H1 (cell line): ENCODE measurements at regions not wholly inside any gene's neighbourhood (a gene's known extent, or its start where the extent isn't known, plus 50 kb on each side); places are given as distances from the start of the nearest gene placed in this dataset.

Source experiments
- CTCF ChIA-PET: fragments of 300-600 bp; sonication (Branson Sonifier 250); formaldehyde crosslinking; loops from one replicate; lab custom pipeline; 2021; ENCODE audit not compliant: partially characterized antibody; lab: Charles Lee
- POLR2A ChIA-PET: fragments of 300-600 bp; sonication (Branson Sonifier 250); formaldehyde crosslinking; loops from one replicate; lab custom pipeline; 2021; ENCODE audit warnings: inconsistent platforms; ENCODE audit not compliant: partially characterized antibody; lab: Charles Lee
- DNase-seq, 2 experiments: peaks; one replicate each; pipeline versions ENCODE4 v3.0.0 to v3.0.0-alpha.2; 2010 to 2022; ENCODE audit warnings: low spot score in 2 of 2, low read depth in 1 of 2, mixed read lengths in 1 of 2
- FAIRE-seq: peaks from 2 replicates; lab custom pipeline; 2011; peaks lifted over from hg19 to GRCh38; lab: Jason Lieb, UNC
- H2AFZ ChIP-seq: 2 replicates; pipeline ENCODE4 v1.8.1; 2012; ENCODE audit warnings: low read length, inconsistent platforms
- H2AK5ac ChIP-seq: 2 replicates; pipeline ENCODE4 v1.6.1; 2013; ENCODE audit warnings: low read depth, low read length
- H2BK120ac ChIP-seq: replicated peaks from 2 replicates; pipeline ENCODE3; 2013; ENCODE audit warnings: low read depth, low read length, inconsistent platforms
- H2BK12ac ChIP-seq: 2 replicates; pipeline ENCODE4 v1.6.1; 2013; ENCODE audit warnings: low read depth, low read length
- H2BK15ac ChIP-seq: 2 replicates; pipeline ENCODE4 v1.6.1; 2013; ENCODE audit warnings: low read length
- H2BK20ac ChIP-seq: 2 replicates; pipeline ENCODE4 v1.6.1; 2013; ENCODE audit warnings: low read length
- H2BK5ac ChIP-seq: 2 replicates; pipeline ENCODE4 v1.6.1; 2013; ENCODE audit warnings: low read depth, low read length
- H3K14ac ChIP-seq: 2 replicates; pipeline ENCODE4 v1.6.1; 2013; ENCODE audit warnings: inconsistent platforms; ENCODE audit not compliant: insufficient read length
- H3K18ac ChIP-seq: 2 replicates; pipeline ENCODE4 v1.6.1; 2013; ENCODE audit warnings: low read length; ENCODE audit errors: extremely low read depth
- H3K23ac ChIP-seq: 2 replicates; pipeline ENCODE4 v1.6.1; 2013; ENCODE audit warnings: inconsistent platforms; ENCODE audit not compliant: insufficient read length
- H3K23me2 ChIP-seq: 2 replicates; pipeline ENCODE4 v1.6.1; 2013; ENCODE audit warnings: low read depth, low read length
- H3K27ac ChIP-seq: 2 replicates; pipeline ENCODE4 v1.6.1; 2011; ENCODE audit warnings: low read depth, low read length, inconsistent platforms
- H3K27me3 ChIP-seq, 4 experiments: replicated peaks in 1 of 4; 1 replicate in 1 of 4; 2 replicates in 3 of 4; pipeline versions ENCODE4 v1.6.1 to v1.8.1; 2011 to 2013; ENCODE audit warnings: low read length in 3 of 4, mild to moderate bottlenecking in 3 of 4, inconsistent platforms in 2 of 4, mixed read lengths in 2 of 4, moderate library complexity in 1 of 4; ENCODE audit not compliant: control insufficient read depth in 3 of 4, insufficient read depth in 3 of 4; ENCODE audit errors: extremely low read depth in 1 of 4
- H3K36me3 ChIP-seq, 4 experiments: 2 replicates each; pipeline versions ENCODE4 v1.6.1 to v1.8.1; 2011 to 2013; ENCODE audit warnings: mild to moderate bottlenecking in 4 of 4, low read length in 3 of 4, moderate library complexity in 2 of 4, control low read depth in 1 of 4, inconsistent platforms in 1 of 4; ENCODE audit not compliant: insufficient read depth in 4 of 4, control insufficient read depth in 2 of 4
- H3K4ac ChIP-seq: replicated peaks from 2 replicates; pipeline ENCODE3; 2013; ENCODE audit warnings: low read length, low read depth, mixed read lengths, inconsistent platforms; ENCODE audit not compliant: insufficient read length
- H3K4me1 ChIP-seq, 4 experiments: replicated peaks in 1 of 4; 1 replicate in 1 of 4; 2 replicates in 3 of 4; pipeline versions ENCODE4 v1.6.1 to v1.8.1; 2011 to 2013; ENCODE audit warnings: low read length in 3 of 4, inconsistent platforms in 2 of 4, mixed read lengths in 1 of 4; ENCODE audit not compliant: insufficient read depth in 4 of 4, control insufficient read depth in 3 of 4
- H3K4me2 ChIP-seq, 2 experiments: 2 replicates each; pipeline versions ENCODE4 v1.6.1 to v1.8.1; 2011 to 2013; ENCODE audit warnings: low read depth in 2 of 2, low read length in 2 of 2, control low read depth in 1 of 2, inconsistent platforms in 1 of 2, mild to moderate bottlenecking in 1 of 2; ENCODE audit not compliant: insufficient read depth in 1 of 2
- H3K4me3 ChIP-seq, 4 experiments: fragments of 200-600, 300-600 bp in 1 of 4; sonication (generic), shearing (Covaris generic), sonication (Bioruptor Twin) in 1 of 4; 2 replicates each; pipeline versions ENCODE4 v1.5.1 to v1.8.1; 2011 to 2016; ENCODE audit warnings: low read length in 4 of 4, low read depth in 3 of 4, control low read depth in 2 of 4, inconsistent platforms in 2 of 4, mild to moderate bottlenecking in 2 of 4, mixed read lengths in 1 of 4, moderate library complexity in 1 of 4; ENCODE audit not compliant: insufficient read depth in 2 of 4; ENCODE audit errors: extremely low read depth in 1 of 4
- H3K56ac ChIP-seq: replicated peaks from 2 replicates; pipeline ENCODE3; 2013; ENCODE audit warnings: low read depth, mild to moderate bottlenecking, mixed read lengths, low read length, inconsistent platforms; ENCODE audit not compliant: insufficient read length
- H3K79me1 ChIP-seq: 2 replicates; pipeline ENCODE4 v1.6.1; 2013; ENCODE audit warnings: low read depth, low read length, control low read depth
- H3K79me2 ChIP-seq, 2 experiments: 2 replicates each; pipeline versions ENCODE4 v1.6.1 to v1.8.1; 2012 to 2013; ENCODE audit warnings: low read length in 2 of 2, mild to moderate bottlenecking in 2 of 2, inconsistent platforms in 1 of 2; ENCODE audit not compliant: insufficient read depth in 2 of 2, control insufficient read depth in 1 of 2
- H3K9ac ChIP-seq, 4 experiments: replicated peaks in 1 of 4; 1 replicate in 1 of 4; 2 replicates in 3 of 4; pipeline versions ENCODE4 v1.6.1 to v1.8.1; 2011 to 2013; ENCODE audit warnings: low read depth in 3 of 4, low read length in 3 of 4, control low read depth in 2 of 4, mild to moderate bottlenecking in 2 of 4, moderate library complexity in 2 of 4, inconsistent platforms in 1 of 4; ENCODE audit errors: extremely low read depth in 1 of 4
- H3K9me3 ChIP-seq, 2 experiments: 2 replicates each; pipeline versions ENCODE4 v1.6.1 to v1.8.1; 2012 to 2013; ENCODE audit warnings: mild to moderate bottlenecking in 2 of 2, moderate library complexity in 2 of 2, control low read depth in 1 of 2, inconsistent platforms in 1 of 2, low read depth in 1 of 2, low read length in 1 of 2, mixed read lengths in 1 of 2; ENCODE audit not compliant: insufficient read depth in 2 of 2
- H4K20me1 ChIP-seq, 2 experiments: replicated peaks in 1 of 2; 2 replicates each; pipeline versions ENCODE3 to v1.8.1; 2011 to 2013; ENCODE audit warnings: inconsistent platforms in 2 of 2, low read length in 2 of 2, mild to moderate bottlenecking in 1 of 2; ENCODE audit not compliant: insufficient read depth in 2 of 2, control insufficient read depth in 1 of 2
- H4K5ac ChIP-seq: 2 replicates; pipeline ENCODE4 v1.6.1; 2013; ENCODE audit warnings: low read length, low read depth, mixed read lengths, inconsistent platforms; ENCODE audit not compliant: insufficient read length
- H4K8ac ChIP-seq: 2 replicates; pipeline ENCODE4 v1.8.0; 2013; ENCODE audit warnings: mild to moderate bottlenecking, moderate library complexity, low read length, inconsistent platforms; ENCODE audit not compliant: insufficient read depth; ENCODE audit errors: extremely low read depth
- H4K91ac ChIP-seq: replicated peaks from 2 replicates; pipeline ENCODE3; 2013; ENCODE audit warnings: low read length, mixed read lengths, inconsistent platforms; ENCODE audit not compliant: insufficient read length
- ATF2 ChIP-seq: IDR thresholded peaks from 2 replicates; pipeline ENCODE4 v1.6.1; 2012; ENCODE audit warnings: low read length, inconsistent platforms
- CHD2 ChIP-seq: IDR thresholded peaks from 2 replicates; pipeline ENCODE4 v1.6.1; 2012; ENCODE audit warnings: low read length, improper control_type of control experiment
- E2F6 ChIP-seq: IDR thresholded peaks from 2 replicates; pipeline ENCODE4 v1.6.1; 2012; ENCODE audit warnings: inconsistent platforms
- HDAC6 ChIP-seq: IDR thresholded peaks from one replicate; pipeline ENCODE4 v1.7.1; 2012; ENCODE audit warnings: low read depth, mild to moderate bottlenecking, inconsistent platforms, low read length, moderate library complexity
- JUN ChIP-seq: IDR thresholded peaks from 2 replicates; pipeline ENCODE4 v1.6.1; 2011; ENCODE audit warnings: low read depth, mild to moderate bottlenecking, improper control_type of control experiment, low read length
- SP4 ChIP-seq: IDR thresholded peaks from 2 replicates; pipeline ENCODE4 v1.6.1; 2012; ENCODE audit warnings: low read length, inconsistent platforms
- WGBS, 2 experiments: shearing (Covaris generic) in 1 of 2; methylation state at CpG; one replicate each; pipeline versions ENCODE4 v1.1.6 to v1.1.7; 2013 to 2015; ENCODE audit warnings: low lambda C conversion rate in 2 of 2, mixed read lengths in 2 of 2, inconsistent platforms in 1 of 2, low coverage in 1 of 2, missing lambda C conversion rate in 1 of 2; ENCODE audit not compliant: insufficient replicate concordance in 2 of 2, insufficient coverage in 1 of 2, insufficient read length in 1 of 2; ENCODE audit errors: extremely low coverage in 1 of 2, missing lambda C conversion rate in 1 of 2; 5-methylcytosine and 5-hydroxymethylcytosine counted together

DNA sequence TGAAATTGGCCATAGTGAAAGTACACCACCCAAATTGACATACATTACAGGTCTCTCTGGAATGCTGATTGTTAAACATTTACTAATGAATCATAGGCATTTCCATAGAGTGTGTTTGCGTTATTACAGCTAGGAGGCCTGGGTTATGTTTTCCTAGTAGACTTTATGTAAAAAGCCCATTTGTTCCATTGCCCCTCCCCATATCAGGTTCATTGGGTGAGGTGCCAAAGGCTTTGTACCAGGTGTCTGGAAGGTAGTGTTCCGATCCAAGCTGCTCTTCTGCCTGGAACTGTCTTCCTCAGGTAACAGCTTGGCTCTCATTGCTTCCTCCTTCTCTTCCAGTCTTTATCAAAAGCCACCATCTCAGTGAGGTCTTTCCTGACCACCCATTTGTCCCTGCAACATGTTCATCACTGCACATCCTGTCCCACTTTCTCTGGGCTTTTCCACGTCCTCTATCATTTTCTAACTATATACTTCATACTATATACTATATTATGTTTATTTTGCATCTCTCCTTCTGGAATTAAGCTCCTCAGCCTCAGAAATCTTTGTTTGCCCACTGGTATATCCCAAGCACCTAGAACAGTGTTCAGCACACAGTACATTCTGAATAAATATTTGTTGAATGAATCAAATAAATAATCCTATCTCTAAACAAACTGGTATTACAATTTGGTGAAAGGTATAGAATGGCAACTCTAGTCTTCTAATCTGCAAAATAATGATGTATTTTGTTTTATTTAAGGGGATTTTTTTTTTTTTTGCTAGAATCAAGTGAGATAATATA lies 252.3 kb downstream of the KTN1 start:
- no peak overlapping the region for H3K4me2 ChIP-seq
- no peak overlapping the region for H3K23ac ChIP-seq
- no peak overlapping the region for H3K27ac ChIP-seq
- H3K79me1 ChIP-seq: no peaks in the 10 kb centered on the region
- H3K9ac ChIP-seq: no peak overlapping the region
- H2AFZ ChIP-seq: no peak overlapping the region
- H4K91ac ChIP-seq: no peak overlapping the region
- WGBS, 2 experiments: 85% methylated on average over 3 of the region's 3 CpGs; no CpG with 5 or more reads in 1 of the 2 experiments
- H3K27me3 ChIP-seq: no peaks in the 10 kb centered on the region
- TF ChIP-seq HDAC6: no peak
- TF ChIP-seq SP4: no peak
- no peak for TF ChIP-seq ATF2
- no peak for TF ChIP-seq JUN
- TF ChIP-seq CHD2: no peak
- no peak for TF ChIP-seq E2F6
- TF ChIP-seq, all 59 proteins: peak for 0
- H2BK15ac ChIP-seq: no peak overlapping the region
- no peak overlapping the region for H2BK5ac ChIP-seq
- DNase-seq: no peak
- no peaks in the 10 kb centered on the region for H4K20me1 ChIP-seq
- no peak overlapping the region for H2BK12ac ChIP-seq
- FAIRE-seq: no peak
- no peak overlapping the region for H4K5ac ChIP-seq
- no peak overlapping the region for H3K14ac ChIP-seq
- ChIA-PET POLR2A (no interaction called here), CTCF (interaction anchor here (1.0 kb wide), 1 partner anchor 386 kb away, joined by 3 read pairs; no protein-coding TSS in a partner anchor)
- H2BK20ac ChIP-seq: no peak overlapping the region
- H2AK5ac ChIP-seq: no peak overlapping the region
- no peak overlapping the region for H2BK120ac ChIP-seq
- no peak overlapping the region for H3K4ac ChIP-seq
- H3K9me3 ChIP-seq: no peaks in the 10 kb centered on the region
- H3K4me3 ChIP-seq: no peak overlapping the region
- H3K4me1 ChIP-seq: no peaks in the 10 kb centered on the region
- no peak overlapping the region for H3K18ac ChIP-seq
- no peaks in the 10 kb centered on the region for H3K79me2 ChIP-seq
- H3K56ac ChIP-seq: no peak overlapping the region
- H3K36me3 ChIP-seq: no peaks in the 10 kb centered on the region
- no peak overlapping the region for H4K8ac ChIP-seq
- no peaks in the 10 kb centered on the region for H3K23me2 ChIP-seq
